Stimulated activated CD4-positive, alpha-beta T cell treated with anti-CD3 and anti-CD28 coated beads, Interleukin-12 subunit alpha, Interleukin-12 subunit beta, amount 100 ng/mL, for 48 hours (primary cell): ENCODE measurements at regions not wholly inside any gene's neighbourhood (a gene's known extent, or its start where the extent isn't known, plus 50 kb on each side); places are given as distances from the start of the nearest gene placed in this dataset.

Source experiments
- DNase-seq, 3 donors: peaks; one replicate each; pipeline ENCODE4 v3.0.0-alpha.2; 2020; ENCODE audit warnings: low read depth in 2 of 3, low spot score in 1 of 3

GRCh38 chr18:30929718-30930117, 112.8 kb downstream of the DSC3 start:
- no peak for DNase-seq

GRCh38 chr18:30929065-30929464, 113.5 kb downstream of the DSC3 start:
- no peak for DNase-seq

GRCh38 chr18:30927517-30928075, 114.9 kb downstream of the DSC3 start:
- DNase-seq, result no peak

- DNase-seq, result no peak
These were observed 115.5 kb downstream of the DSC3 start for GRCh38 chr18:30927042-30927441.

GRCh38 chr18:30925795-30926194, 116.7 kb downstream of the DSC3 start:
- DNase-seq, result no peak

- no peak for DNase-seq
These were observed 121.8 kb downstream of the DSC3 start for GRCh38 chr18:30920757-30921156.

- no peak for DNase-seq
These were observed 122.2 kb downstream of the DSC3 start for GRCh38 chr18:30920351-30920750.

GRCh38 chr18:30917651-30918050, 124.9 kb downstream of the DSC3 start:
- DNase-seq, result no peak

GRCh38 chr18:30915336-30915988, 127.1 kb downstream of the DSC3 start:
- DNase-seq, result no peak

- DNase-seq, result no peak
These were observed 134.2 kb downstream of the DSC3 start for GRCh38 chr18:30908381-30908780.

GRCh38 chr18:30903566-30903965, 139.0 kb downstream of the DSC3 start:
- DNase-seq, result no peak

- no peak for DNase-seq
These were observed 152.8 kb downstream of the DSC3 start for GRCh38 chr18:30889519-30890301.

GRCh38 chr18:30888344-30888743, 154.2 kb downstream of the DSC3 start:
- DNase-seq, result no peak

- no peak for DNase-seq
These were observed 155.5 kb downstream of the DSC3 start for GRCh38 chr18:30886998-30887397.

GRCh38 chr18:30870466-30870865, 172.1 kb downstream of the DSC3 start:
- no peak for DNase-seq

- no peak for DNase-seq
These were observed 179.6 kb downstream of the DSC3 start for GRCh38 chr18:30862900-30863299.

- no peak for DNase-seq
These were observed 181.8 kb downstream of the DSC3 start for GRCh38 chr18:30860741-30861140.

GRCh38 chr18:30859036-30859435, 183.5 kb downstream of the DSC3 start:
- no peak for DNase-seq

- DNase-seq, result no peak
These were observed 184.0 kb downstream of the DSC3 start for GRCh38 chr18:30858560-30858959.

- no peak for DNase-seq
These were observed 186.8 kb downstream of the DSC3 start for GRCh38 chr18:30855762-30856161.

GRCh38 chr18:30852980-30853379, 189.6 kb downstream of the DSC3 start:
- DNase-seq, result no peak

GRCh38 chr18:30852541-30852940, 190.0 kb downstream of the DSC3 start:
- no peak for DNase-seq
